Glutamatergic neuron (in vitro differentiated cells): ENCODE measurements at regions not wholly inside any gene's neighbourhood (a gene's known extent, or its start where the extent isn't known, plus 50 kb on each side); places are given as distances from the start of the nearest gene placed in this dataset.
"Not testable (repeated sequence)": the region's sequence is repeated elsewhere in the genome, so short reads cannot be mapped to it uniquely, and the experiment has no call there.

Experiments
- DNase-seq: peaks from one replicate; pipeline ENCODE4 v3.0.0; 2022
- H3K27ac Mint-ChIP-seq: one replicate; pipeline ENCODE4 v1.8.0; 2020; ENCODE audit warnings: mild to moderate bottlenecking, mixed read lengths, inconsistent platforms; ENCODE audit not compliant: unreplicated experiment
- H3K27me3 Mint-ChIP-seq: one replicate; pipeline ENCODE4 v1.8.0; 2020; ENCODE audit warnings: mild to moderate bottlenecking, moderate library complexity, mixed read lengths, inconsistent platforms; ENCODE audit not compliant: unreplicated experiment
- H3K36me3 Mint-ChIP-seq: one replicate; pipeline ENCODE4 v1.8.0; 2020; ENCODE audit warnings: mild to moderate bottlenecking, mixed read lengths, inconsistent platforms; ENCODE audit not compliant: unreplicated experiment
- H3K4me1 Mint-ChIP-seq: one replicate; pipeline ENCODE4 v1.8.0; 2020; ENCODE audit warnings: mild to moderate bottlenecking, low read depth, mixed read lengths, inconsistent platforms; ENCODE audit not compliant: unreplicated experiment
- H3K4me3 Mint-ChIP-seq: one replicate; pipeline ENCODE4 v1.8.0; 2020; ENCODE audit warnings: mild to moderate bottlenecking, mixed read lengths, inconsistent platforms; ENCODE audit not compliant: unreplicated experiment
- H3K9me3 Mint-ChIP-seq: one replicate; pipeline ENCODE4 v1.8.0; 2020; ENCODE audit warnings: mild to moderate bottlenecking, moderate library complexity, mixed read lengths, inconsistent platforms; ENCODE audit not compliant: unreplicated experiment
- TF ChIP-seq, protein P1 (sequence below): fragments of 200-600 bp; sonication (generic); IDR thresholded peaks from one replicate; pipeline ENCODE4 v1.5.0; 2021; ENCODE audit not compliant: partially characterized antibody, unreplicated experiment

GRCh38 chr2:47697000-47697601 is 85.8 kb upstream of the MSH6 start:
- peaks cover 3% of the 10 kb centered on the region for H3K4me1 Mint-ChIP-seq
- H3K27me3 Mint-ChIP-seq = no peaks in the 10 kb centered on the region
- no peak overlapping the region for H3K27ac Mint-ChIP-seq
- no peak for DNase-seq
- no peaks in the 10 kb centered on the region for H3K36me3 Mint-ChIP-seq
- no peak overlapping the region for H3K4me3 Mint-ChIP-seq
- H3K9me3 Mint-ChIP-seq = no peaks in the 10 kb centered on the region
- TF ChIP-seq, protein P1, sequence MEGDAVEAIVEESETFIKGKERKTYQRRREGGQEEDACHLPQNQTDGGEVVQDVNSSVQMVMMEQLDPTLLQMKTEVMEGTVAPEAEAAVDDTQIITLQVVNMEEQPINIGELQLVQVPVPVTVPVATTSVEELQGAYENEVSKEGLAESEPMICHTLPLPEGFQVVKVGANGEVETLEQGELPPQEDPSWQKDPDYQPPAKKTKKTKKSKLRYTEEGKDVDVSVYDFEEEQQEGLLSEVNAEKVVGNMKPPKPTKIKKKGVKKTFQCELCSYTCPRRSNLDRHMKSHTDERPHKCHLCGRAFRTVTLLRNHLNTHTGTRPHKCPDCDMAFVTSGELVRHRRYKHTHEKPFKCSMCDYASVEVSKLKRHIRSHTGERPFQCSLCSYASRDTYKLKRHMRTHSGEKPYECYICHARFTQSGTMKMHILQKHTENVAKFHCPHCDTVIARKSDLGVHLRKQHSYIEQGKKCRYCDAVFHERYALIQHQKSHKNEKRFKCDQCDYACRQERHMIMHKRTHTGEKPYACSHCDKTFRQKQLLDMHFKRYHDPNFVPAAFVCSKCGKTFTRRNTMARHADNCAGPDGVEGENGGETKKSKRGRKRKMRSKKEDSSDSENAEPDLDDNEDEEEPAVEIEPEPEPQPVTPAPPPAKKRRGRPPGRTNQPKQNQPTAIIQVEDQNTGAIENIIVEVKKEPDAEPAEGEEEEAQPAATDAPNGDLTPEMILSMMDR = no peak

GRCh38 chr2:47696478-47696831 is 86.5 kb upstream of the MSH6 start:
- H3K36me3 Mint-ChIP-seq = no peaks in the 10 kb centered on the region
- peaks cover 3% of the 10 kb centered on the region for H3K4me1 Mint-ChIP-seq
- no peak overlapping the region for H3K4me3 Mint-ChIP-seq
- DNase-seq = no peak
- no peaks in the 10 kb centered on the region for H3K9me3 Mint-ChIP-seq
- TF ChIP-seq, protein P1 = no peak
- no peaks in the 10 kb centered on the region for H3K27me3 Mint-ChIP-seq
- H3K27ac Mint-ChIP-seq = no peak overlapping the region

- H3K4me1 Mint-ChIP-seq = peaks cover 3% of the 10 kb centered on the region
- no peaks in the 10 kb centered on the region for H3K27me3 Mint-ChIP-seq
- TF ChIP-seq, protein P1 = no peak
- no peak overlapping the region for H3K4me3 Mint-ChIP-seq
- no peaks in the 10 kb centered on the region for H3K36me3 Mint-ChIP-seq
- no peaks in the 10 kb centered on the region for H3K9me3 Mint-ChIP-seq
- no peak for DNase-seq
- H3K27ac Mint-ChIP-seq = no peak overlapping the region
Observed at GRCh38 chr2:47695800-47696477, 87.0 kb upstream of the MSH6 start.

DNA sequence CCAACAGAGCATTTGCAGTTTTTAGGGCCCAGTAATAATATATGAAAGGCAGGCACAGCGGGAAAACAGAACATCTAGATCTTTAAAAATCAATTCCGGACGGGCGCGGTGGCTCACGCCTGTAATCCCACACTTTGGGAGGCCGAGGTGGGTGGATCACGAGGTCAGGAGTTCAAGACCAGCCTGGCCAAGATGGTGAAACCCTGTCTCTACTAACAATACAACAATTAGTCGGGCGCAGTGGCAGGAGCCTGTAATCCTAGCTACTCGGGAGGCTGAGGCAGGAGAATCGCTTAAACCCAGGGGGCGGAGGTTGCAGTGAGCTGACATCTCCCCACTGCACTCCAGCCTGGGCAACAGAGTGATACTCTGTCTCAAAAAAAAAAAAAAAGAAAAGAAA is 88.5 kb upstream of the MSH6 start:
- not testable (repeated sequence) for H3K4me3 Mint-ChIP-seq, H3K27me3 Mint-ChIP-seq, H3K27ac Mint-ChIP-seq, H3K9me3 Mint-ChIP-seq, H3K4me1 Mint-ChIP-seq, H3K36me3 Mint-ChIP-seq, DNase-seq

GRCh38 chr2:47690706-47691325 is 92.1 kb upstream of the MSH6 start:
- not testable (repeated sequence) for DNase-seq, H3K27ac Mint-ChIP-seq, H3K27me3 Mint-ChIP-seq

GRCh38 chr2:47690132-47690531 is 92.8 kb upstream of the MSH6 start:
- H3K36me3 Mint-ChIP-seq = no peaks in the 10 kb centered on the region
- no peaks in the 10 kb centered on the region for H3K4me1 Mint-ChIP-seq
- H3K4me3 Mint-ChIP-seq = no peak overlapping the region
- DNase-seq = no peak
- TF ChIP-seq, protein P1 = no peak
- H3K9me3 Mint-ChIP-seq = no peaks in the 10 kb centered on the region
- H3K27me3 Mint-ChIP-seq = peaks cover 3% of the 10 kb centered on the region
- no peak overlapping the region for H3K27ac Mint-ChIP-seq

More at GRCh38 chr2:47690706-47691325, 92.1 kb upstream of the MSH6 start:
- not testable (repeated sequence) for H3K4me3 Mint-ChIP-seq, H3K36me3 Mint-ChIP-seq, H3K4me1 Mint-ChIP-seq, H3K9me3 Mint-ChIP-seq

- H3K36me3 Mint-ChIP-seq, H3K27ac Mint-ChIP-seq, H3K9me3 Mint-ChIP-seq, H3K4me3 Mint-ChIP-seq, DNase-seq, H3K4me1 Mint-ChIP-seq, H3K27me3 Mint-ChIP-seq: not testable (repeated sequence)
Observed at GRCh38 chr2:47689118-47689517, 93.8 kb upstream of the MSH6 start.
